ENCODE measurements at regions not wholly inside any gene's neighbourhood (a gene's known extent, or its start where the extent isn't known, plus 50 kb on each side); places are given as distances from the start of the nearest gene placed in this dataset.

DNA sequence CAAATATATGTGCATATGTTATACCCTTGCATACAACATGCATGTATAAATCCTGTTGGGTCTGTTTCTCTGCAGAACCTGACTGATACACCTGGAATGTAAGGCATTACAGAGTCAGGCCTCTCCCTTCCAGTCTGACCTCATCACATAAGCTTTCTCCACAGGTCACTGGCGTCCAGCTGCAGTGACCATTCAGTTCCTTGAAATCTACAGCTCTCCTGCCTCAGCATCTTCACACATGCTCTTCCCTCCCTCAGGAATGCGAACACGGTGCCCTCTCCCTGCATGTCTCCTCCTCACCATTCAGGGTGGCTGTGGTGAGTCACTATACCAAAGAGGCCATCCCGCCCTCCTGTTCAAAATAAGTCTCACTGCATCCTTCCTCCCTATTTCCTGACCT, 657.8 kb upstream of the B3GAT1 start:
- Histone ChIP-seq H3K36me3 (replicated peaks in 1 of 2) (no peaks in the 10 kb centered on the region), H3K27me3 (no peaks in the 10 kb centered on the region), H3K9me3 (replicated peaks in 1 of 3) (no peaks in the 10 kb centered on the region), H3K27ac (no peak overlapping the region), H3K4me3 (no peak overlapping the region), H3K4me1 (replicated peaks in 1 of 2) (no peaks in the 10 kb centered on the region)
- 63 to 71% (median 66%) methylated on average over 4 of the region's 4 CpGs for WGBS, 4 donors
- intact Hi-C loops (cut with DNase I): no loop called here
- DNase-seq: no peak
- no peak for TF ChIP-seq CTCF (IDR thresholded peaks at IDR 0.05)
- TF ChIP-seq POLR2A (IDR thresholded peaks at IDR 0.05): no peak

- 81 to 90% (median 87%) methylated on average over 11 of the region's 11 CpGs for whole genome bisulfite sequencing, 4 donors
- Histone ChIP-seq H3K27ac (no peak overlapping the region), H3K36me3 (replicated peaks in 1 of 2) (no peaks in the 10 kb centered on the region), H3K27me3 (no peaks in the 10 kb centered on the region), H3K4me1 (replicated peaks in 1 of 2) (no peaks in the 10 kb centered on the region), H3K4me3 (no peak overlapping the region), H3K9me3 (replicated peaks in 1 of 3) (no peaks in the 10 kb centered on the region)
- DNase-seq: no peak
- no peak for TF ChIP-seq POLR2A (IDR thresholded peaks at IDR 0.05)
- TF ChIP-seq CTCF (IDR thresholded peaks at IDR 0.05): no peak
- intact Hi-C loops (cut with DNase I): no loop called here
Measured at GRCh38 chr11:135069063-135069462, 657.0 kb upstream of the B3GAT1 start.

- 50 to 56% (median 54%) methylated on average over 5 of the region's 5 CpGs for WGBS, 4 donors
- DNase-seq: no peak
- Histone ChIP-seq H3K27me3 (no peaks in the 10 kb centered on the region), H3K4me3 (no peak overlapping the region), H3K27ac (no peak overlapping the region), H3K4me1 (replicated peaks in 1 of 2) (no peaks in the 10 kb centered on the region), H3K36me3 (replicated peaks in 1 of 2) (no peaks in the 10 kb centered on the region), H3K9me3 (replicated peaks in 1 of 3) (no peaks in the 10 kb centered on the region)
- intact Hi-C loops (cut with DNase I): no loop called here
- no peak for TF ChIP-seq POLR2A (IDR thresholded peaks at IDR 0.05)
- no peak for TF ChIP-seq CTCF (IDR thresholded peaks at IDR 0.05)
Measured at GRCh38 chr11:135062994-135063393, 651.0 kb upstream of the B3GAT1 start.

DNA sequence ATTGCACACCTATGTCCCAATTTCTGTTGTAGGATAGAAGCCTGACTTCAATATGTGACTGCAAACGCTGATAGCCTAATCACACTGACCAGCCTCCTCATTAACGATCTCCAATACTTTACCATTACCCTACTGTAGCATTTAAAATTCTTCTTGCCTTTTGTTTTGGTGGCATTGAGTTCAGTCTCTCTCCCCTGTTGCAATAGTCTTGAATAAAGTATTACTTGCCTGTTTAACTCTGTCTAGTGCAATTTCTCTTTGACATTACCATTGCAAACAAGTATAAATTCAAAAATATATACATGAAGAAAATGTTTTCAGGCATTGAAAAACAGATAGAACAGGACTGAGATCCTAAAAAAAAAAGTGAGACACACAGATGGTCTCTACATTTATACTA, 649.1 kb upstream of the B3GAT1 start:
- no peak overlapping the region for H3K4me3 ChIP-seq
- no peak overlapping the region for H3K27ac ChIP-seq
- no peaks in the 10 kb centered on the region for H3K27me3 ChIP-seq
- no peaks in the 10 kb centered on the region for H3K9me3 ChIP-seq (replicated peaks in 1 of 3)
- no peaks in the 10 kb centered on the region for H3K4me1 ChIP-seq (replicated peaks in 1 of 2)
- TF ChIP-seq POLR2A (IDR thresholded peaks at IDR 0.05): no peak
- TF ChIP-seq CTCF (IDR thresholded peaks at IDR 0.05): no peak
- no peaks in the 10 kb centered on the region for H3K36me3 ChIP-seq (replicated peaks in 1 of 2)
- intact Hi-C loops (cut with DNase I): no loop called here
- DNase-seq: no peak
- 70 to 83% (median 81%) methylated on average over 2 of the region's 2 CpGs for WGBS, 4 donors

Measured in adrenal gland (tissue), 9 donors.